ENCODE measurements at regions not wholly inside any gene's neighbourhood (a gene's known extent, or its start where the extent isn't known, plus 50 kb on each side); places are given as distances from the start of the nearest gene placed in this dataset.
A peak's percentile ranks its signal among the peaks of the same experiment; 100 is the strongest.
"Not testable (repeated sequence)": the region's sequence is repeated elsewhere in the genome, so short reads cannot be mapped to it uniquely, and the experiment has no call there.

DNA sequence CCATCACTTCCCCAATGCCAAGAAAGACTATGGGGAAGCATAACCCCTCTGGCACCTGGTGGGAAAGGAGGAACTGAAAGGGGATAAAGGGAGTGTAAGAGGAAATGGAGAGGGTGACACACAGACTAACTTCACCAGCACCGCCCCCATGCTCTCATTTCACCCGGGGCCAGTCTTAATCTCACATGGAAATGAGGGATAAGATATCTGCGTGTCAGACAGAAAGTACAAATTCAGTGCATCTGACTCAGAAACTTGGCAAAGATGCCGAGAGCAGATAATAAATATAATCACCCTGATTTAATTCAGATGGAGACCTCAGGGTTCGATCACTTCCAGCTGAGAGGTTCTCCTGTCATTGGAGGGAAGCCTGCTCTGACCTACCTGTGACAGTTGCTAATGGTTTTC lies 191.6 kb downstream of the DUSP6 start:
- FAIRE-seq = no peak

GRCh38 chr12:89157413-89157812 lies 194.9 kb downstream of the DUSP6 start:
- FAIRE-seq = no peak

More for the DNA sequence above, 191.6 kb downstream of the DUSP6 start:
- DNase-seq (ENCODE audit: low spot score) = peak; percentile 4

GRCh38 chr12:89156862-89157262 lies 195.4 kb downstream of the DUSP6 start:
- DNase-seq (ENCODE audit: low spot score) (no peak), FAIRE-seq (no peak)

More at GRCh38 chr12:89157413-89157812, 194.9 kb downstream of the DUSP6 start:
- DNase-seq (ENCODE audit: low spot score) = no peak

DNA sequence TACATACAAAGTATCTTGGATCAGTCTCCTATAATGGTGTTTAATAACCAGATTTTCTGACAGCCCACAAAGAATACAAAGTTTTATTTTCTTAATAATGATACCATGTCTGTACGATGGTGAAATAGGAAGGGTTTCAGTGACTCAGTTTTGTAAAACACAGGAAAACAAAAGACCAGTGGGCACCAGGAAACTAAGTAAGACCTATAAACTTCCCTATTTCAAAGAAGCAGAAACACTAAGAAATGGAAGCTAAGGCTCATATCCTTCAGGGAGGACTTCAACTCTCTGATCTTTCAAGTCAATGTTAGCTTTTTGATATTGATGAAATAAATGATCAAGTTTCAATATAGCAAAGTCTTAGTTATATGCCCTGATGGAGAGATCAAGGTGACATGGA lies 196.0 kb downstream of the DUSP6 start:
- no peak for FAIRE-seq
- DNase-seq (ENCODE audit: low spot score) = no peak

- FAIRE-seq = no peak
- DNase-seq (ENCODE audit: low spot score) = no peak
Observed at GRCh38 chr12:89155826-89156225, 196.5 kb downstream of the DUSP6 start.

DNA sequence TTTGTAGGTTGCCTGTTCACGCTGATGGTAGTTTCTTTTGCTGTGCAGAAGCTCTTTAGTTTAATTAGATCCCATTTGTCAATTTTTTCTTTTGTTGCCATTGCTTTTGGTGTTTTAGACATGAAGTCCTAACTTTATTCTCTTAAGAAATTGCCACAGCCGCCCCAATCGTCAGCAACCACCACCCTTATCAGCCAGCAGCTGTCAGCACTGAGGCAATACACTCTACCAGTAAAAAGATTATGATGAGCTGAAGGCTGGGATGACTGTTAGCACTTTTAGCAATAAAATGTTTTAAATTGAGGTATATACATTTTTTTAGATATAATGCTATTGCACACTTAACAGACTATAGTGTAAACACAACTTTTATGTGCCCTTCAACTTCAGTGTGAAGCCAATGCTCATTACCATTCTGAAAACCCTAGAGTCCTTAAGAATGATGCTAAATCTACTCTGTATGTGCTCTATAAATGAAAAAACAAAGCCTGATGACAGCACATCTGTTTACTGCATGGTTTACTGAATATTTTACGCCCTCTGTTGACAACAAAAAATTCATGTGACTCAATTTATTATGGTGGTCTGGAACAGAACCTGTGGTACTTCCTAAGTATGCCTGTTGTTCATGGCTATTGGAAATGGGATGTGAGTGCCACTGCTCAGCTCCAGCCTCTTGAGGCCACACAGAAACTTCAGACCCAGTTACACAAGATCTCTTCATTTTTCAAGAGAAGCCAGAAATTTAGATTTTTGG lies 197.4 kb downstream of the DUSP6 start:
- FAIRE-seq (no peak), DNase-seq (ENCODE audit: low spot score) (no peak)

DNA sequence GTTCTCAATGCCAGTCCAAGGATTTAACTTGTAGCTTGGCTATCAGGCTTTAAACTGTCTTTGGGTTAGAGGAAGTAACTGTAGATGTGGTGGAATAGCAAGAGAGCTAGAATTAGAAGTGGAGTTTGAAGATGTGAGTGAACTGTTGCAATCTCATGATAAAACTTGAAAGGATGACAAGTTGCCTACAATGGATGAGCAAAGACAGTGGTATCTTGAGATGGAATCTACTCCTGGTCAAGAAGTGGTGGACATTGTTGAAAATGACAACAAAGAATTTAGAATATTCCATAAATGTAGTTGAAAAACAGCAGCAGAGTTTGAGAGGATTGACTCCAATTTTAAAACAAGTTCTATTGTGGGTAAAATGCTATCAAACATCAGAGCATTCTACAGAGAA lies 199.0 kb downstream of the DUSP6 start:
- DNase-seq (ENCODE audit: low spot score) (no peak), FAIRE-seq (no peak)

DNA sequence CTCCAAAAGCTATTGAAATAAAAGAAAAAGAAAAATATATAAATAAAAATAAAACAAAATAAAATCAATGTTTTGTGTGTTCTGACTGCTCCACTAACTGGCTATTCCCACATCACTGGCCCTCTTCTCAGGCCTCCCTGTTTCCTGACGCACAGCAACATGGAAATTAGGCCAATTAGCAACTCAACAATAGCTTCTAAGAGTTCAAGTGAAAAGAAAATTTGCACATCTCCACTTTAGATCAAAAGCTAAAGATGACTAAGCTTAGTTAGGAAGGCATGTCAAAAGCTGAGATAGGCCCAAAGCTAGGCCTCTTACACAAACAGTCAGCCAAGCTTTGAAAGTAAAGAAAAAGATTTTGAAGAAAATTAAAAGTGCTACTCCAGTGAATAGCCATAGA lies 200.8 kb downstream of the DUSP6 start:
- DNase-seq (ENCODE audit: low spot score) (no peak), FAIRE-seq (no peak)

DNA sequence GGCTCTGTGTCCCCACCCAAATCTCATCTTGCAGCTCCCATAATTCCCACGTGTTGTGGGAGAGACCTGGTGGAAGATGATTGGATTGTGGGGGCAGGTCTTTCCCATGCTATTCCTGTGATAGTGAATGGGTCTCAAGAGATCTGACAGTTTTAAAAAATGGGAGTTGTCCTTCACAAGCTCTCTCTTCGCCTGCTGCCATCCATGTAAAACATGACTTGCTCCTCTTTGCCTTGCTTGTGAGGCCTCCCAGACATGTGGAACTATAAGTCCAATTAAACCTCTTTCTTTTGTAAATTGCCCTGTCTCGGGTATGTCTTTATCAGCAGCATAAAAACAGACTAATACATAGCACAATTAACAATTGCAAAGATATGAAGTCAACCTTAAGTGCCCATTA lies 201.5 kb downstream of the DUSP6 start:
- DNase-seq (ENCODE audit: low spot score); FAIRE-seq: not testable (repeated sequence)

GRCh38 chr12:89140602-89141238 lies 211.6 kb downstream of the DUSP6 start:
- DNase-seq (ENCODE audit: low spot score) = no peak
- no peak for FAIRE-seq

DNA sequence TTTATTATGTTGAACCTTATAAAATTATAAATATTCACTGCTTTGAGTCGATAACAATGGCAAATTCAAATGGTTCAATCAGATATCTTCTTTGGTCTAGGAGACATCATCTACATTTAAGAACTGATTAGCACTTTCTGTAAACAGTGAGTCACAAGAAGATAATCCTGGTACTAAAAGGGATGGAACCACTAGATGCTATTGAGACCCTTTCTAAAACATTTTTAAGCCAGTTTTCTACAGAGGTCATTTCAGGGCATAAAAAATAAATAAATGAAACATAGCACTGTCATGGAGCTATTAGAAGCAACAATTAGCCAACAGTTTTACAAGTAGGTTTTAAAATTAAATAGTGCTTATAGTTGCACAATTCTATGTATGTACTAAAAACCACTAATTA lies 212.2 kb downstream of the DUSP6 start:
- DNase-seq (ENCODE audit: low spot score) (no peak), FAIRE-seq (no peak)

GRCh38 chr12:89139390-89139789 lies 212.9 kb downstream of the DUSP6 start:
- DNase-seq (ENCODE audit: low spot score) = no peak
- FAIRE-seq = no peak

DNA sequence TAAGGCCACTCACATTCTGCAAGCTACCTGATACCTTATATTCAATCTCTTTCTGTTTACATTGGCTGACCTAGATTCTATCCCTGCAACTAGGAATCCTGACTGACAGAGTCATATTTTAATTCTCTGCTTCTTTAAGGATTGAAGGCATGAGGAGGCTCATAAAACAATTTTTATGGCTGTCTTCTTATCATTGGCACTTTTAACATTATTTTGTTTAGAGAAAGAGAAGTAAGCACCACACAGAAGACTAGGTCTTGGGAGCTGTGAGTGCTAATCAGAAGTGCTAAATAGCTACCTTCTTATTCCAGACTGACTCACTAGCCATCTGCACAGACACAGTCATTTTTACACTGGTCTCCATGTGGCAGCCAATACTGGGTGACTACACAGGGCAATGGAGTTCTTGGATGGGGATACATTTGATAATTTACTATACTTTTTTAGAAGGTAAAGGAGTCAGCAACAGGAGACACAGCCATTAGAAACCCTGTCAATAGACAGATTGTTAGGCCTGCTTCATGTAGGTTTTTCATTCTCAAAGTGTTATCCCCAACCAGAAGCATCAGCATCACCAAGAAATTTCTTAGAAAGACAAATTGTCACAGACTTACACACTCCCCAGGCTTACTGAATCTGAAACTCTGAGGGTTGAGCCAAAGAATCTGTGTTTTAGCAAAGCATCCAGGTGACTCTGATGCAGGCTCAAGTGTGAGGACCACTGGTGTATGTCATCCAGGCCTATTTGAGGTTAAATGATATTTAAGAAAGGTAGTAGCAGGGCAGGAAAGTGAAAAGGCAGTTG lies 214.1 kb downstream of the DUSP6 start:
- DNase-seq (ENCODE audit: low spot score) (no peak), FAIRE-seq (no peak)

DNA sequence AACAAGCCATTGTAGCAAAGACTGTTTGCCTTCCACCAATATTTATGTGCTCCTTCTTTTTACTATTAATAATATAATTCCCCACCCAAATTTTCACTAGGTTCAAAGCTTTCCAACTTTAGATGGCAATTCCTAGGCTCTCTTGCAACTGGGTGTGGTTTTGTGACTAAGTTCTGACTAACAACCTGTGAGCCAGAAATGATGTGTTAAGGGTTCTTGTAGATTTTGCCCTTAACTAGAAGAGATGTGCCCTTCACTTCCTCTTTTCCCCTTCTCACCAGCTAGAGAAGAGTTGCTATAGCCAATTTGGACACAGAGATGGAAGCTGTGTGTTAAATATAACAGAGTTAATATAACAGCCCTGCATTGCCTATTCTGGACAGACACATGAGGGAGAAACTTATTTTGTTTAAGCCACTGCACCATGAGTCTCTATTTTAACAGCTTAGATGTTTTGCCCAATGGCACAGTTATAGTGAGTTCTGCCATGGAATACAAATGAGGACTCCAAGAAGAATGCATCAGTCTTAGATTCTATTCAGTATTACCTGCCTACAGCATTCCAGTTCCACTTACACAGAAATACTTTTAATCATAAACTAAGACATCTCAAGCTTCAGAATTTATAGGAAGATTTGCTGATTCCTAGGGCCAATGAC lies 216.2 kb downstream of the DUSP6 start:
- no peak for FAIRE-seq
- DNase-seq (ENCODE audit: low spot score) = no peak

GRCh38 chr12:89134213-89134770 lies 218.0 kb downstream of the DUSP6 start:
- DNase-seq (ENCODE audit: low spot score) = no peak
- FAIRE-seq = no peak

- DNase-seq (ENCODE audit: low spot score) = no peak
- FAIRE-seq = no peak
Observed at GRCh38 chr12:89129167-89129870, 223.0 kb downstream of the DUSP6 start.

DNA sequence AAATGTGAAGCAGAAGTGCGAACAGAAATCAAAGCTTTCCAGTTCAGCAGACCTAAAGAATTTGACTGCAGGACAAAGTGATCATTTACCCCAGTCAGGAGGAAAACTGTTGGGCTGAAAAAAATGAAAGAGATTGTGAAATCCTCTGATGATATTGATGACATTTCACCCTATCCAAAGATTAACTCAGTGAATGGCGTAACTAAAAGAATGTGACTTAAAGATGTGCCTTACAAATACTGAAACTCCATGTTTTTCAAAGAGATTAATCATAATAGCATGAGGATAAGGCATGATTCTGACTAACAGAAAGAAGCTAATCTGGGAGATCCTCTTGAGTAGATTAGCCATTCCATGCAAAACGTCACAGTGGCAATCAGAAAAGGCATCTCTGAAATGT lies 225.6 kb downstream of the DUSP6 start:
- FAIRE-seq (no peak), DNase-seq (ENCODE audit: low spot score) (no peak)

GRCh38 chr12:89122852-89123251 lies 229.4 kb downstream of the DUSP6 start:
- DNase-seq (ENCODE audit: low spot score) (no peak), FAIRE-seq (no peak)

- FAIRE-seq = no peak
- DNase-seq (ENCODE audit: low spot score) = peak; percentile 10
Observed at GRCh38 chr12:89117448-89118034, 234.8 kb downstream of the DUSP6 start.

DNA sequence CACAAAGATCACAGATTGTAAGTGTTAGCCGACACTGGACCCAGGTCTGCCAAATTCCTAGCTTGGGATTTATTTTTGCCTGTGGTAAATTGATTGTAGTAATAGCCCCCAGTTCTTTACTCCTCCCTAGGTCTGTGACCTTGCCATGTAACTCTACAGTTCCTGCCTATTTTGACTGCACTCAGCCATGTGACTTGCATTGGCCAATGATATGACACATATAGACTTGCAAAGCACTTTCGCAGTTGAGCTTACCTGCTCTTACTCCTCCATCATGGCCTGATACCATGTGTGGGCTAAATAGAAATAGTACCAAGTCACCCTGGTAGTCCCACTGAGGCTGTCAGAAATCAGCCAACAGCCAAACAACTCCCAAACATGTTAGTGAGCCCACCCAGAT lies 240.3 kb downstream of the DUSP6 start:
- FAIRE-seq (no peak), DNase-seq (ENCODE audit: low spot score) (no peak)

Measured in urothelium cell line (cell line).